GM21717 (cell line): ENCODE measurements at regions not wholly inside any gene's neighbourhood (a gene's known extent, or its start where the extent isn't known, plus 50 kb on each side); places are given as distances from the start of the nearest gene placed in this dataset.

Experiments used
- ATAC-seq: cut with Tn5 transposase; IDR thresholded peaks from one replicate; pipeline ENCODE4 v1.9.1; 2021; ENCODE audit warnings: mild to moderate bottlenecking, moderate library complexity; ENCODE audit not compliant: unreplicated experiment

DNA sequence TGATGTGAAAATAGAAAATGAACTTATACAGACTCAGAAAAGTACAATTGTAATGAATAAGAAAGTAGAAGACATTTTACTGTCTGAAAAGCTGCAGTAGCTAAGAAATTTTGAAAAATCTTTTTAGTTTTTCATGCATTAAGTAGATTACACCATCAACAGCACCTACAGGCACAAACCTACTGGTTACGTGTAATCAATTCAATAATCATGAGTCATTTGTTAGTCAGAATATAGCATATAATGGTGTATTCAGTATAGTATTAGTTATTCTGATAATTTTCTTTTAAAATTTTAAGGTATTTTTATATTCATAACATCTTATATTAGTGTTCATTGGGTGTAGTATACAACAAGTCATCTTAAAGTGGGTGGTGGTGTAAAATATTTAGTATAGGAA lies 550.5 kb upstream of the GBE1 start:
- ATAC-seq: no peak

- no peak for ATAC-seq
Observed at GRCh38 chr3:82308755-82309154, 547.3 kb upstream of the GBE1 start.

GRCh38 chr3:82306189-82306588 lies 544.7 kb upstream of the GBE1 start:
- ATAC-seq: no peak

DNA sequence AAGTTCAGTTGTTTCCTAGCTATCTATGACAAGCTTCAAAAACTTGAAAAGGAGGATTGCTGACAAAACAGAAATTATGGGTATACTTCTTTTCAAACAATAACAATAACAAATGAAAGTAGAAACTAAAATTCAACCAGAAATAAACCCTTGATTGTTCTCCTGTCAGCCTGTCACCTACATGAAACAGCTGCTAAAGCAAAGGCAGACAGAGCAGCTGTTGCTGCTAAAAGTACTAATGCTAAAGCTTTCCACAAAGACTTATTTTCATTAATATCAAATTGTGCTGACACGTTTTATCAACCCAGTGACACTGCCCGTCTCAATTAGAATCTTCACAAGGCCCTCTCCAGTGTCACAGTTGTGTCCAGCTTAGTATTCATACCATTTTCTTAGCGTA lies 533.2 kb upstream of the GBE1 start:
- peak; percentile 40 for ATAC-seq

DNA sequence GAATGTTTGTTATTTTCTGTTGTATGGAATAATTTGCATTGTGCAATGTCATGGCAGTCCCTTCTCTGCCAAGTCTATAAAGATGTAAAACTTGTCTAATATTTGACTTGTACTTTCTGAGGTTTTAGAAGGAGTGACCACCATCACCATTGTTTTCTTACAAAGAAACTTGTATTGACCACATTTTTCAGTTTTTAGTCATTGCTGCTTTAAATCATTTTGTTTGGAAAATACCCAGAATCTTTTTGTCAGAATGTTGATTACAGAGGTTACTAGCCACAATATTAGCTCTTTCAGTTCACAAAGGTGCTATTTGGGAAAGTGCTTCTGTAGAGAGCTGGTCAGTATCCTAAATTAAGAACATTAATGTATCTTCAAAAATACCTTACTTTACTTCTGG lies 532.4 kb upstream of the GBE1 start:
- ATAC-seq: peak; percentile 72

GRCh38 chr3:82293435-82293834 lies 532.0 kb upstream of the GBE1 start:
- ATAC-seq: no peak

DNA sequence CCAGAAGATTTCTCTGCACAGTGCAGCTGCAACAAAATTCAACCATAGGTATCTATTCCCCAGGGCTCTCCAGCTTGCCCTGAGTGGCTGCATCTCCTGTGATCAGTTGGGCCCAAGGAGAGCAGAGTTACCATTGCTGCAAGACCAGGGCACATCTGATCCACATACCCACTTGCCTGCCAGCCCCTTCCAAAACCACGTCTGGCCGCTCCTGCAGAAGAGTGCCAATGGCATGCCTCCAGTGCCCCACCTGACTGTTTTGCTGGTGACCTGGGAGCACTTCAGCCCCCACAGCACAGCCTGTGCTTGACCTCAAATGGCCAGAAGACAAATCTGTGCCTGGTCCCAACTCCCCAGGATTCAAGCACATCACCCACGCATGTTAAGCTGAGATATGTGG lies 526.1 kb upstream of the GBE1 start:
- ATAC-seq: no peak

- no peak for ATAC-seq
Observed at GRCh38 chr3:82281205-82281604, 519.8 kb upstream of the GBE1 start.

DNA sequence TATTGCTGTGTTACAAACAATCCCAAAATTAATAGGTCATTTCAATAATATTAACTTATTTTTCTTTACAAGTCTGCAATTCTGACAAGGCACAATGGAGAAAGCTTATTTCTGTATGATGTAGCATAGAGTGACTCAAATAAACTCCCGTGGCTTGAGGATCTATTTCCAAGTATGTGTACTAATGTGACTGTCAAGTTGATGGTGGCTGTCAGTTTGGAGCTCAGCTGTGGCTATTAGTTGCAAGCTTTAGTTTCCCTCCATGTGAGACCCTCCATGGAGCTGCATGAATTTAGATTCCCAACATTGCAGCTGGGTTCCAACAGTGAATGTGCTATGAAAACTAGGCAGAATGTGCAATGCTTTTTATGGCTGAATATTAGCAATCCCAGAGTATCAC lies 515.5 kb upstream of the GBE1 start:
- no peak for ATAC-seq

GRCh38 chr3:82274897-82275296 lies 513.5 kb upstream of the GBE1 start:
- no peak for ATAC-seq

GRCh38 chr3:82265747-82266146 lies 504.3 kb upstream of the GBE1 start:
- ATAC-seq: no peak

DNA sequence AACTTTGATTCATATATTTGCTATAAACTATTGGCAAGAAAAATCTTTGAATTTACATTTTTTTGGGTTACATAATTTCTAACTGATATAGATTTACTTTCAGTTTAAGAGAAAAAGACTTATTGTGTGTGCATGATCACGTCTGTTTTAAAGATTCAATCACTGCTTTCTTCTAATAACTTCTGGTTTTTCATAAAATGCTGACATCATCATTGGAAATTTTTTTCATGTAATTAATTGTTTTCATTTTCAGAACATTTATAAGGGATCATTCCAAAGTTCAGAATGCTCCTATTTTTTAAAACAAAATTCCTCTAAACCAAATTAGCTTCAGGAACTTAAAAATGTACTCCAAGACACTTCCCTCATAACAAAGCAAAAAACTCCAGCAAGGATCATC lies 500.7 kb upstream of the GBE1 start:
- ATAC-seq: no peak

- no peak for ATAC-seq
Observed at GRCh38 chr3:82261637-82262036, 500.2 kb upstream of the GBE1 start.

DNA sequence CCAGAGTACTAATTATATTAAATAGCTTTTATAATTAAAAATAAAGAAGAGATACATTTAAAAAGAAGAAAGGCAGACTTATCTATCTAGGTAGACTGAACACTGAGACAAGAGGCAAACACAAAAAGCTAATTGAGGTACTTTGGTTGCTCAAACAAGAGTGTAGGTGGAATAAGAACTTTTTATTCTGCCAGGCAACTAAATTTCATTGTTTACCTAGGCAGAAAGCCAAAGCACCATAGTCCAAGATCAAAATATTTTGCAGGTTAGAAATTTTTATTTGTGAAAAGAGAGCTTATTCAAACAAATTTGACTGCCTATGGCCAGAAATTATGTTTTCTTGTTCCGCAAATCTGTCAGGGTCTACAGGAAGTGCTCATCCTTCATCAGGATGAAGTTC lies 499.6 kb upstream of the GBE1 start:
- no peak for ATAC-seq

GRCh38 chr3:82259994-82260393 lies 498.5 kb upstream of the GBE1 start:
- no peak for ATAC-seq

DNA sequence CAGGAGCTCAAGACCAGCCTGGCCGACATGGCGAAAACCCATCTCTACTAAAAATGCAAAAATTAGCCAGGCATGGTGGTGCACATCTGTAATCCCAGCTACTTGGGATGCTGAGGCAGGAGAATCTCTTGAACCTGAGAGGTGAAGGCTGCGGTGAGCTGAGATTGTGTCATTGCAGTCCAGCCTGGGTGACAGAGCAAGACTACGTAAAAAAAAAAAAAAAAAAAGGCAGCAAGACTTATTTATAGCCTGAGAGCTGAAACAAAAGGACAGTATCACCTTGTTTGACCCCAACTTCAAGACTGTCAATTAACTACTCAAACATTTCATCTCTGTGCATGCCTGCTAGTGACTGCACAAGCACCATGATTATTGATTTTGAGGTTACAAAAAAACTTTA lies 478.9 kb upstream of the GBE1 start:
- no peak for ATAC-seq

DNA sequence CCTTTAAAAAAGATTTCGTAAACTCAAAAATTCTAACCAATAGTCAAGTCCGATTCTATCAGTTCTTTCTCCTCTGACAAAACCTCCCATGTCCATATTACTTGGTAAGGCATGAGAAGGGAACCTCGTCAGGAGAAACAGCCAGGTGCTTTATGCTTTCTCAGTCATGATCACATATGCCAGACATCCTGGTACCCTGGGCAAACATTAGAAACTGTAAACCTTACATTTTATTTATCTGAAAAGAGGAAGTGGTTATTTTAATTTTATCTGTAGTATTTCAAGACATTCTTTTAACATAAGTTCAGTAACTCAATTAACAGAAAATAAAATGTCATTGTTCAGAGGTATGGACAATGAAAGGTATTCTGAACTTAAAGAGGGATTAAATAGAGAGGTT lies 474.8 kb upstream of the GBE1 start:
- ATAC-seq: no peak

GRCh38 chr3:82229397-82229796 lies 468.0 kb upstream of the GBE1 start:
- ATAC-seq: peak; percentile 89

GRCh38 chr3:82224661-82225060 lies 463.2 kb upstream of the GBE1 start:
- no peak for ATAC-seq

DNA sequence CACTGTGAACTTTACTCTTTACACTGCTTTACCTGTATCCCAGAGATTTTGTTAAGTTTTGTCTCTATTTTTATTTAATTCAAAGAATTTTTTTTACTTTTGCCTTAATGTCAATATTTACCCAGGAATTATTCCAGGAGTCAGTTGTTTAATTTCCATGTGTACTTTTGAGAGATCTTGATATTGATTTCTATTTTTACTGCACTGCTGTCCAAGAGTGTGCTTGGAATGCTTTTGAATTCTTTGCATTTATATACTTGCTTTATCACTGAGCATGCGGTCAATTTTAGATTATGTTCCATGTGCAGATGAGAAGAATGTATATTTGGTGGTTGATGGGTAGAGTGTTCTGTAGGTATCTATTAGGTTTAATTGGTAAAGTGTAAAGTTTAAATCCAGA lies 461.0 kb upstream of the GBE1 start:
- no peak for ATAC-seq

DNA sequence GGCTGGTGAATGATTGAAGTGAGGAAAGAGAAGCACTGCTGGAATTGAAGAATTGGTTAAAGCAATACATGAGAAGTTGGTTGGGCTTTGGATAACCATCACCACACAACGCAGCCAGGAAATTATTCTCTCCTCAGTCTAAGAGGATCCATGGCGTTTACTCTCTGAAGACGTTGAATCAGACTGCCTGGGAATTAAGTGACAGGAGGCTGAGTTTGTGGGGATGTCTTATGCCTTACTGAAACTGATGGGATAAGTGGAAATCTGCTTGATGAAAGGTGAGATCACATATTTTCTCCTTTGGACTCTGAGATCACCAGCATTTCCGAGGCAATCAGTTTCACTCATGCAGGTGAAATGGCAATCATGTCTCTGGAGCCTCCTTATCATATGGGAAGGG lies 456.1 kb upstream of the GBE1 start:
- ATAC-seq: no peak

DNA sequence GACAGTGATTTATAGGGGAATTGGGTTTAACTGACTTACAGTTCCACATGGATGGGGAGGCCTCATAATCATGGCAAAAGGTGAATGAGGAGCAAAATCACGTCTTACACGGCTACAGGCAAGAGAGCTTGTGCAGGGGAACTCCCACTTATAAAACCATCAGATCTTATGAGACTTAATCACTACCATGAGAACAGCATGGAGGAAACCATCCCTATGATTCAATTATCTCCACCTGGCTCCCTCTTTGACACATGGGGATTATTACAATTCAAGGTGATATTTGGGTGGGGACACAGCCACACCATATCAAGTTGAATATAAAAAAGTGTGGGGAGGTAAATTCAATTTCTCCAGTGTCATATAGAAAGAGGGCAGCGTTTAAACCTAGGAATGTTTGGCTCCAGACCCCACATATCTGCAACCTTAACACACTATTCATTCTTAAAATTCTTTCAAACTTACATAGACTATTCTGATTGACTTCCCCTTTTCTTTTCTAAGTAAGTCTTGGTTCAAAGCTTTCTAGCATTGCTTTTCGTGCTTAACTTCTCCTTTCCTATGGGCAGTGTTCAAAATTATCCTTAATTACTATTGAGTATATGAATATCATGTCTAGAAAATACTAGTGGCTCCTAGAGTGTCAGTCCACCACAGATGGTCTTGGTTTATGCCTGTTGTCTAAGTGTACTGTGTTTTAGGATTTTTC lies 446.7 kb upstream of the GBE1 start:
- no peak for ATAC-seq

DNA sequence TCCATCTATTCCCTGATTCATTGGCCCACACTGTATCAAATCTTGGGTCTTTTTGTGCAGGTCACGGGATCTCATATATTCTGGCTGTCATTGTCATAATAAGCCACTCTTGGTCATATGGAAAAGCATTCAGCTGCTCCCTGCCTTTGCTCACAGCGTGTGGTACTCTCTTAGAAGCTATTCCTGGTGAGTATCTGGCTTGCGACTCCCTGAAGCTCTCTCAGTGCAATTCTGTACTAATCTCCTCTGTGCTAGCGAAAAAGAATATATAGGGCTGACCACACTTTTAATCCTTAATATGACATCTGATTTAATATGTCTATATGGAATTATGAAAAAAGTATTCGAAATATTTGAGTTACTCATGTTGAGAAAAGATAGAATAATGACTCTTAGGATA lies 440.8 kb upstream of the GBE1 start:
- no peak for ATAC-seq
